GM06990 (cell line): ENCODE measurements at regions not wholly inside any gene's neighbourhood (a gene's known extent, or its start where the extent isn't known, plus 50 kb on each side); places are given as distances from the start of the nearest gene placed in this dataset.

Experiments used
- DNase-seq: peaks from one replicate; pipeline ENCODE4 v3.0.0-alpha.2; 2011; ENCODE audit not compliant: insufficient read length; ENCODE audit errors: extremely low read depth
- H3K27me3 ChIP-seq: replicated peaks from 2 replicates; pipeline ENCODE4 v1.6.0; 2011; ENCODE audit warnings: low read length; ENCODE audit not compliant: control insufficient read depth, insufficient read depth
- H3K36me3 ChIP-seq: 2 replicates; pipeline ENCODE4 v1.5.1; 2011; ENCODE audit warnings: low read length; ENCODE audit not compliant: control insufficient read depth, insufficient read depth
- H3K4me3 ChIP-seq: replicated peaks from 2 replicates; pipeline ENCODE4 v1.5.1; 2011; ENCODE audit warnings: low read depth, mild to moderate bottlenecking, control low read depth, low read length
- CTCF ChIP-seq: IDR thresholded peaks from 2 replicates; pipeline ENCODE4 v1.5.1; 2011; ENCODE audit warnings: low read length, control low read depth, mild to moderate bottlenecking, inconsistent platforms; ENCODE audit not compliant: insufficient read depth, poor library complexity, severe bottlenecking

- peak; percentile 26 for TF ChIP-seq CTCF
- no peaks in the 10 kb centered on the region for H3K36me3 ChIP-seq
- no peak overlapping the region for H3K4me3 ChIP-seq
- no peak for DNase-seq
- H3K27me3 ChIP-seq, result no peaks in the 10 kb centered on the region
Observed at GRCh38 chr2:146677280-146677679, 1167.5 kb upstream of the ACVR2A start.

GRCh38 chr2:146669735-146670134, 1175.1 kb upstream of the ACVR2A start:
- DNase-seq, result no peak
- Histone ChIP-seq H3K4me3 (no peak overlapping the region), H3K27me3 (no peaks in the 10 kb centered on the region), H3K36me3 (no peaks in the 10 kb centered on the region)
- no peak for TF ChIP-seq CTCF

- Histone ChIP-seq H3K27me3 (no peaks in the 10 kb centered on the region), H3K4me3 (no peak overlapping the region), H3K36me3 (no peaks in the 10 kb centered on the region)
- TF ChIP-seq CTCF, result no peak
- DNase-seq, result no peak
Observed at GRCh38 chr2:146666340-146666739, 1178.5 kb upstream of the ACVR2A start.

- no peak overlapping the region for H3K4me3 ChIP-seq
- DNase-seq, result no peak
- H3K36me3 ChIP-seq, result no peaks in the 10 kb centered on the region
- no peak for TF ChIP-seq CTCF
- no peaks in the 10 kb centered on the region for H3K27me3 ChIP-seq
Observed at GRCh38 chr2:146665800-146666199, 1179.0 kb upstream of the ACVR2A start.

- H3K36me3 ChIP-seq, result no peaks in the 10 kb centered on the region
- no peaks in the 10 kb centered on the region for H3K27me3 ChIP-seq
- no peak overlapping the region for H3K4me3 ChIP-seq
- TF ChIP-seq CTCF, result peak; percentile 57
- DNase-seq, result no peak
Observed at GRCh38 chr2:146661473-146662096, 1183.2 kb upstream of the ACVR2A start.

GRCh38 chr2:146659976-146660375, 1184.9 kb upstream of the ACVR2A start:
- no peak overlapping the region for H3K4me3 ChIP-seq
- H3K36me3 ChIP-seq, result no peaks in the 10 kb centered on the region
- no peak for TF ChIP-seq CTCF
- H3K27me3 ChIP-seq, result no peaks in the 10 kb centered on the region
- DNase-seq, result no peak
